ENCODE measurements at regions not wholly inside any gene's neighbourhood (a gene's known extent, or its start where the extent isn't known, plus 50 kb on each side); places are given as distances from the start of the nearest gene placed in this dataset.

GRCh38 chr14:101201535-101202151 is 298.1 kb upstream of the RTL1 start:
- DNase-seq (ENCODE audit: extremely low read depth in 1 of 11, low read depth in 9 of 11, low spot score in 4 of 11), result no peak

DNA sequence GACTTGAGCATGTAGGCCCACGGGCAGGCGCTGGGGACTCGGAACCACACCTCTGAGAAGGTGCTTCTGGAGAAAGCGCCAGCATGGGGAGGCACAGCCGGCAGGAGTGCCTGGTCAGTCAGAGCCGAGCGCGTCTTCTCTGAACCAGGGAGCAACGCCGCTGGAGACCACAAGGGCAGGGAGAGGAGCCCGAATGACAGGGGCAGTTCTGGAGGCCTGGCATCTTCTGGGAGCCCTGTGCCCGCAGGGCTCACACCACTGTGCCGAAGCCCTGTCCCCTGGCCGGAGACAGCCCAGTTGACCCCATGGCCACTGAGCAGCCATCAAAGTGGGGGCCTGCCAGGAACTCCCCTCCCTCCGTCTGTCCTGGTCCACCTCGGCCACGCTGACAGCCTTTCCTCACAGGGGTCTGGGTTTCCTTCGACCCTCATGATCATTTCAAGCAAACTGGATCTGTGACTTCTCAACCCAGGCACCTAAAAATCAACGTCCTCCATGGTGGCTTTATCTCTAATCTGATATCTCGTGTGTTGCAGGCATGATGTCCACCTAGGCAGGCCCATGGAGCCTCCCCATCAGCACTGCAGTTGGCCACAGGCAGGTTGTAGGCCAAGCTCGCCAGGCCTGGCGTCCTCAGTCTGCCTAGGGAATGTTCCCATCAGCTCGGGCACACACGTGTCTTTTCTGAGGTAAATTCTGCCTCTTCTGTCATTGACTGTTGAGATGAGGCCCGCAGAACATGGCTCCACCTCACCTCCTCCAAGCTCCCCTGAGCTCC is 299.3 kb upstream of the RTL1 start:
- no peak for DNase-seq (ENCODE audit: extremely low read depth in 1 of 11, low read depth in 9 of 11, low spot score in 4 of 11)

DNA sequence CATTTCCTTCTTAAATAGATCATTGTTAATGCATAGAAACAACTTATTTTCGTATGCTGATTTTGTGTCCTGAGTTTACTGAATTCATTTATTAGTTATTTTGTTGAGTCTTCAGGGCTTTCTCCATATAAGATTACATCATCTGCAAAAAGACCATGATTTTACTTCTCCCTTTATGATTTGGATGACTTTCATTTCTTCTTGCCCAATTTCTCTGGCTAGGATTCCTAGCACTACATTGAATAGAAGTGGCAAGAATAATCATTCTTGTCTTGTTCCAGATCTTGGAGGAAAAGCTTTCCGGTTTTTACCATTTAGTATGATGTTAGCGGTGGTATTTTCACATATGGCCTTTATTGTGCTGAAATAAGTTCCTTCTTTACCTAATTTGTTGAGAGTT is 303.0 kb upstream of the RTL1 start:
- no peak for DNase-seq (ENCODE audit: extremely low read depth in 1 of 11, low read depth in 9 of 11, low spot score in 4 of 11)

- no peak for DNase-seq (ENCODE audit: extremely low read depth in 1 of 11, low read depth in 9 of 11, low spot score in 4 of 11)
These were observed 303.5 kb upstream of the RTL1 start for GRCh38 chr14:101207041-101207440.

DNA sequence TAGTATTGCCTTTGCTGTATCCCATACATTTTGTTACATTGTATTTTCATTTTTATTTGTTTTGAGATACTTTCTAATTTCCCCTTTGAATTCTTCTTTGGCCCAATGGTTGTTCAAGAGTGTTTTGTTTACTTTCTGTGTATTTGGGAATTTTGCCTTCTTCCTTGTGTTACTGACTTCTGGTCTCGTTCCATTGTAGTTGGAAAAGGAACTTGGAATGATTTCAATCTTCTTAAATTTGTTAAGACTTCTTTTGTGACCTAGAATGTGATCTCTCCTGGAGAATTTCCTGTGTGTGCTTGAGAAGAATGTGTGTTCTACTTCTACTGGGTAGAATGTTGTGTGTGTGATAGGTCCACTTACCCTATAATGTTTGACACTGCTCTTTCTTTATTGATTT is 304.4 kb upstream of the RTL1 start:
- DNase-seq (ENCODE audit: extremely low read depth in 1 of 11, low read depth in 9 of 11, low spot score in 4 of 11), result no peak

DNA sequence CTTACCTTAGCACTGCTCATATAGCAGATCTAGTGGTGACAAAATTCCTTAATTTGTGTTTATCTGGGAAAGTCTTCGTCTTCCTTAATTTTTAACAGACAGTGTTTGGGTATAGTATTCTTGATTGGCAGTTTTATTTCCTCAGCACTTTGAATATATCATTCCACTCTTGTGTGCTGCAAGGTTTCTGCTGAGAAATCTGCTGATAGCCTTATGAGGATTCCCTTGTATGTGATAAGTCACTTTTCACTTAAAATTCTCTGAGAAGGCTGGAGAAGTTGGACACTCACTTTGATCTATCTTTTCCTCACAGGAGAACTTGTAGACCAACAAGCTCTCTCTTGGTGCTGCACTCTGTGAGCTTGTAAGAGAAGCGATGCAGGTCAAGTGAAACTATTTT is 306.1 kb upstream of the RTL1 start:
- DNase-seq (ENCODE audit: extremely low read depth in 1 of 11, low read depth in 9 of 11, low spot score in 4 of 11), result no peak

DNA sequence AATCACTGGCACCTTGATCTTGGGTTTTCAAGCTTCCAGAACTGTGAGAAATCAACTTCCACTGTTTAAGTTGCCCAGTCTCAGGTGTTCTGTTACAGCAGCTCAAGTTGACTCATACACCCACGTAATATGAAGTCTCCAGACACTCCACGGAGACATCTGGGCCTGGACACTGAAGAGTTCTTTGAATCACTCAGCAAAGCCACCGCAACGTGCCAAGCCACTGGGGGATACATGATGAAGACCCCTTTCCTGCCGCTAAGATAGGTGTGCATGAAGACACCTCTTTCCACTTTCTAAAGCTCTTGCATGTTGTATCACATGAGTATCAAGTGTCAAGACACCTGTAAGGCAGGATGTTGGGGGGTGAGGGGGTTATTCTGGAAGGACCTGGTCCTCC is 311.7 kb upstream of the RTL1 start:
- no peak for DNase-seq (ENCODE audit: extremely low read depth in 1 of 11, low read depth in 9 of 11, low spot score in 4 of 11)

DNA sequence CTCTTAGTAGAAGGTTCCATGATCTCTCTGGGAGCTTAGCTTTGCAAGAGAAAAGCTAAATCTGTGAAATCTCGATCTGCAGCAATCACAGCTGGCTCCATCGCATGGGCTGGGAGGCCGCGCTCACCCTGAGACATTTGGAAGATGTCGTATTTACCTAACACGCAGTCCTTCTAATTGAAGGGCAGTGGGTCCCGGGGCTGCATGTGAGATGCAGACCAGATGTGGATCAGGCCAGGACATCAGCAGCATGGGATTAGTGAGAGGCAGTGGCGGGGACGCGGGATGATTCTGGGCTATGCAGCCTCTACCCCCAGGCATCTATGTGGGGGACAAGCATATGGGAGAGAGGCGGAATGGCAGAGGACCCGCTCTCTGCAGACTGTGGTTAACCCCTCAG is 312.4 kb upstream of the RTL1 start:
- peak in 4 of 11 donors; percentile 27 to 48 (median 44) for DNase-seq (ENCODE audit: extremely low read depth in 1 of 11, low read depth in 9 of 11, low spot score in 4 of 11)

DNA sequence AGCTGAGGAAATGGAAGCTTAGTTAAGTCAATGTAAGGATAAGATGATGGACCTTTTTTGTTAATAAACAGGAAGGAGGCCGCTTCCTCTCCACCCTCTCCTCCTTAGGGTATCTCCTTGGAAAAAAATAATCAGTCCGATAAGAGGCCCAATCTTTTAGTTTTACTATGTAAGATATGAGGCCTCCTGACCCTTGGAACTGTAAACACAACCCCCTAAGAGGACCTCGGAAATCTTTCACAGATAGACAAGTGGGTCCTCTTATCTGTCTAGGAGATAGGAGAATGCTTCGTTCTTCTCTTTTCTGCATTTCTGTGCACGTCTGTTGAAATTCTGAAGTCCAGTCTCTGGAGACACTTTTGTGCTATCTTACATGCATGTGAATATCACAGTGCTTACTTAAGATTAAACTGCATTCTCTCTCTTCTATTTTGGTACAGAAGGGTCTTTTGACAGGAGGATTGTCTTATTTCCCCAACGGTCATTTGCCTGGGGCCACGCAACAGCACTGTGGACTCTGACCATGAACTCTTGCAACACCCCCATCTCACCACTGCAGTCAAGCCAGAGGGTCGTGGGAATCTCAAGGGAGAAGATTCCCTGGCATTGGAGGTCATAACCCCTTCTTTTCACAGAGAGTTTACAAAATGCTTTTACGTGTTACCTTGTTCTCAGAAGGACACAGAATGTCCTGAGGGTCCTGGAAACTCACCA is 313.0 kb upstream of the RTL1 start:
- DNase-seq (ENCODE audit: extremely low read depth in 1 of 11, low read depth in 9 of 11, low spot score in 4 of 11), result no peak

- no peak for DNase-seq (ENCODE audit: extremely low read depth in 1 of 11, low read depth in 9 of 11, low spot score in 4 of 11)
These were observed 313.6 kb upstream of the RTL1 start for GRCh38 chr14:101217080-101217463.

- DNase-seq (ENCODE audit: extremely low read depth in 1 of 11, low read depth in 9 of 11, low spot score in 4 of 11), result no peak
These were observed 314.3 kb upstream of the RTL1 start for GRCh38 chr14:101217616-101218371.

DNA sequence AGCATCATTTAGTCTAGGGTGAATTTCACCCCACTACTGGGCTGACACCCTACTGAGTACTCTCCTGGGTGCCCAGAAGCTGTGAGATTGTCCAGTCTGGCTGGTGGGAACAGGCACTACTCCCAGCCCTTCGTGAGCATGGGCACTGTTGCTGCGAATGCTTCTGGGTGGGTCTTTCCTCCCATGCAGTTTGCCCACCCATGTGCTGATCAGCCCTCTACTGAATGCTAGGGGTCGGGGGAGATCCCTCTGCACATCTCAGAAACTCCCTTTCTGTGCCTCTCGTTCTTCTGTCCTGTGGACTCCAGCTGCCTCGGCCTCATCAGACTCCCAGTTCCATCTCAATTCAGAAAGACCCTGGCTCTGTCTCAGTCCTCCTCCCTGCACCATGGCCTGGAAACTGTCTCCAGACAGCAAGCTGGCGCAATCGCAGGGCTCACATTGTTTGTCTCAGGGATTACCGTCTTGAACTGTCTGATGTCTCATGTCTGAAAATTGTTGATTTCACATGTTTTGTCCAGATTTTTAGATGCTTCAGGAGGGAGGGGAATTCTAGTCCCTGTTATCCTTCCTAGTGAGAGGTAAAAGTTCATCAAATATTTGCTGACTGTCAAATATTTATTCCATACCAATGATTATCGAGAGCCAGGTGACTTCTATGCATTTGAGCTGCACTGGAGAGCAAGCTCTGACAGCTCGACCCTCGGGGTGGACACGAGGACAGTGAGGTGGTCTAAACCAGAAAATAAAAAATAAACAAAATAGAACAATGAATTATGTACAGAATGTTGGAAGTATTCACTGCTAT is 316.6 kb upstream of the RTL1 start:
- no peak for DNase-seq (ENCODE audit: extremely low read depth in 1 of 11, low read depth in 9 of 11, low spot score in 4 of 11)

DNA sequence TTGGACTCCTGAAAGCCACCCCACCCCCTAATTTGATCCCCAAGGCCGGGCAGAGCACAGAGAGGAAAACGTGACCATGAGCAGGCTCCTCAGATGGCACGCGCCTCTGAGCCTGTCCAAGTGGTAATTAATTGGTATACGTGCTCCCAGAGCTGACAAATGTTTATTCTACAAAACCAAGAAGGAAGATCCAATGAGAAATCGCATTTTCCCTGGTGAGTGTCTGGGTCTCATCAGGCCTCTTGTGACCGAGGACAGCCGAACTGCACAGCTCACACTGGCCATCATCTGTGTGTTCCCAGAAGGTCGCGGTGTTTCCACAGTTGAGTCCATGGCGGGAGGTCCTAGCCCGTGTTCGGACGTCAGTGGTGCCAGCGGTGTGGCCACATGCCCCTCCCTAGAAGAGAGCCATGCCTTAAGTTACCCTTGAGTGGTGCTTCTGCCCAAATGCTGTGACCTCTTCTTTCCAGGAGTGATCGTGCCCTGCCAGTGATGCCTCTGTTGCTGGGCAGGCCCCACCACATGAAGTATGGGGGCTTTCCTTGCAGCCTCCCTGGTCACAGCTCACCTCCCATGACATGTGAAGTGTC is 317.5 kb upstream of the RTL1 start:
- DNase-seq (ENCODE audit: extremely low read depth in 1 of 11, low read depth in 9 of 11, low spot score in 4 of 11), result no peak

DNA sequence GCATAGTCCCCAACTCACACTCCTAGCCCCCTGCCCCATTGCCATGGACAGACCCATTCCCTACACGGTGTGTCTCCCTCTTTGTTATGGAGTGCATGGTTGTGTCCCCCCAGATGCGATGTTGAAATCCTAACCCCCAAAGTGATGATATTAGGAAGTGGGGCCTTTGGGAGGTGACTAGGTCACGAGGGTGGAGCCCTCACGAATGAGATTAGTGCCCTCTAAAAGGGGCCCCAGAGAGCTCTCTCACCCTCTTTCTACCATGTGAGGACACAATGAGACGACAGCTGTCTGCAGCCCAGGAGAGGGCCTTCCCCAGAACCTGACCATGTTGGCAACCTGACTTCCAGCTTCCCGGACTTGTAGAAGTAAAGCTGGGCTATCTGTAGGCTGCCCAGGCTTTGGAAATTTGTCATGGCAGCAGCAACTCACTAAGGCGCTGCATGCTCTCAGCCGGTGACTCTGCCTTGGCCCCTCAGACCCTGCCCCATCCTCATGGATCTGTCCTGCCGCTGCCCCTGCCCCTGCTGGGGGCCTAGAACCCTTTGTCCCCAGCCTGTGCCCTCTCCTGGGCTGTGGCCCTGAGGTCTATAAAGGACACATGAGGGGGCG is 318.1 kb upstream of the RTL1 start:
- DNase-seq (ENCODE audit: extremely low read depth in 1 of 11, low read depth in 9 of 11, low spot score in 4 of 11), result no peak

GRCh38 chr14:101222362-101223070 is 319.0 kb upstream of the RTL1 start:
- DNase-seq (ENCODE audit: extremely low read depth in 1 of 11, low read depth in 9 of 11, low spot score in 4 of 11), result no peak

- no peak for DNase-seq (ENCODE audit: extremely low read depth in 1 of 11, low read depth in 9 of 11, low spot score in 4 of 11)
These were observed 319.6 kb upstream of the RTL1 start for GRCh38 chr14:101223127-101223526.

- DNase-seq (ENCODE audit: extremely low read depth in 1 of 11, low read depth in 9 of 11, low spot score in 4 of 11), result no peak
These were observed 320.1 kb upstream of the RTL1 start for GRCh38 chr14:101223561-101224162.

Measured in renal cortex interstitium (tissue), 11 donors.